ENCODE measurements at regions not wholly inside any gene's neighbourhood (a gene's known extent, or its start where the extent isn't known, plus 50 kb on each side); places are given as distances from the start of the nearest gene placed in this dataset.
"Not testable (repeated sequence)": the region's sequence is repeated elsewhere in the genome, so short reads cannot be mapped to it uniquely, and the experiment has no call there.

DNA sequence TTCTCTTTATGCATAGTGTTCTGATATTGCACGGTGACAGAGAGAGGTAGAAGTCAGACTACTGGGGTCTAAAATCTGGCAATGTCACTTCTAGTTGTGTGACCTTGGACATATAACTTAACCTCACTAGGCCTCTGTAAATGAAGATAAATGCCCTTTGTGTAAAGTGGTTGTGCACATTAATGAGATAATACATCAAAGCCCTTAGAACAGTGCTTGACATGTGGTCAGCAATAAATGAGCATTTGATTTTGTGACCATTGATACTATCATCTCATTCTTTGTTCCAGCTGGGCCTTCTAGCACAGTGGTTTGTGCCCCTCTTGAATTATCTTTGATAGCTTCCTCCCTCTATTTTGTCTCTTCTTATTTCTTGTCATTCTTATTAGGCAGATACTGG, 74.1 kb upstream of the C10orf90 start:
- DNase-seq (ENCODE audit: low read depth): no peak
- Histone ChIP-seq H3K4me3 (ENCODE audit: low read depth, low read length) (no peak overlapping the region), H3K36me3 (ENCODE audit: control insufficient read depth, insufficient read depth, low read length) (no peaks in the 10 kb centered on the region), H3K27me3 (ENCODE audit: control insufficient read depth, insufficient read depth, low read length) (no peaks in the 10 kb centered on the region)
- TF ChIP-seq, protein P1, sequence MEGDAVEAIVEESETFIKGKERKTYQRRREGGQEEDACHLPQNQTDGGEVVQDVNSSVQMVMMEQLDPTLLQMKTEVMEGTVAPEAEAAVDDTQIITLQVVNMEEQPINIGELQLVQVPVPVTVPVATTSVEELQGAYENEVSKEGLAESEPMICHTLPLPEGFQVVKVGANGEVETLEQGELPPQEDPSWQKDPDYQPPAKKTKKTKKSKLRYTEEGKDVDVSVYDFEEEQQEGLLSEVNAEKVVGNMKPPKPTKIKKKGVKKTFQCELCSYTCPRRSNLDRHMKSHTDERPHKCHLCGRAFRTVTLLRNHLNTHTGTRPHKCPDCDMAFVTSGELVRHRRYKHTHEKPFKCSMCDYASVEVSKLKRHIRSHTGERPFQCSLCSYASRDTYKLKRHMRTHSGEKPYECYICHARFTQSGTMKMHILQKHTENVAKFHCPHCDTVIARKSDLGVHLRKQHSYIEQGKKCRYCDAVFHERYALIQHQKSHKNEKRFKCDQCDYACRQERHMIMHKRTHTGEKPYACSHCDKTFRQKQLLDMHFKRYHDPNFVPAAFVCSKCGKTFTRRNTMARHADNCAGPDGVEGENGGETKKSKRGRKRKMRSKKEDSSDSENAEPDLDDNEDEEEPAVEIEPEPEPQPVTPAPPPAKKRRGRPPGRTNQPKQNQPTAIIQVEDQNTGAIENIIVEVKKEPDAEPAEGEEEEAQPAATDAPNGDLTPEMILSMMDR (IDR thresholded peaks at IDR 0.05; ENCODE audit: insufficient read depth, low read length, poor library complexity, severe bottlenecking): no peak

DNA sequence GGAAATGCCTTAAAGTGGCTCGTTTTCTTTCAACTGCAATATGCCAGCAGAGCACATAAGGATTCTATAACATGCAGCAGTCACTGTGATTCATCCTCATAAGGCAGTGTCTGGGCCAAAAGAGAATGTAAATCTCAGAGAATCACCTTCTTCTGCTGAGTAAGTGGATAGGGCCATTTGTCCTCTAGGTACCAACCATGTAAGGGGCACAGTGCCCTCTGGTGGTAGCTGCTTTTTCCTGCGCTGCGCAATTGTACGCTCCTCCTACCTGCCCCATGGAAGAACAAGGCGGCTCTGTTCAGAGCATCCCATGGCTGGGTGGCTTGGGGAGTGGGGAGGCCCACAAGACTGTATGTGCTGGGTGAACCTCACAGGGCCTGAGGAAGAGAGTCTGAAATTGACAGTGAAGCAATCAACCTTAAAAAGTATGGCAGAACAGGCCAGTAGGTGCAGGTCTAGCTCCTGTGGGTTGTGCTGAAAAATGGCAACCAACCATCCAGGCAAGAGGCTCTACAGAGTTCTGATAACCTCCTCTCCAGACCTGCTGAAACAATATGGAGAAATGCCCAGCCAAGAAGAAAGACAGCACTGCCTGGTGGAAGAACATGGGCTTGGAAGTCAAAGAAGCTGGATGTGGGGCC, 78.6 kb upstream of the C10orf90 start:
- no peaks in the 10 kb centered on the region for H3K36me3 ChIP-seq (ENCODE audit: control insufficient read depth, insufficient read depth, low read length)
- TF ChIP-seq, protein P1 (IDR thresholded peaks at IDR 0.05; ENCODE audit: insufficient read depth, low read length, poor library complexity, severe bottlenecking): peak; percentile 85
- no peaks in the 10 kb centered on the region for H3K27me3 ChIP-seq (ENCODE audit: control insufficient read depth, insufficient read depth, low read length)
- H3K4me3 ChIP-seq (ENCODE audit: low read depth, low read length): no peak overlapping the region
- peak; percentile 21 for DNase-seq (ENCODE audit: low read depth)

- TF ChIP-seq, protein P1 (IDR thresholded peaks at IDR 0.05; ENCODE audit: insufficient read depth, low read length, poor library complexity, severe bottlenecking): no peak
- H3K36me3 ChIP-seq (ENCODE audit: control insufficient read depth, insufficient read depth, low read length): no peaks in the 10 kb centered on the region
- DNase-seq (ENCODE audit: low read depth): no peak
- no peaks in the 10 kb centered on the region for H3K27me3 ChIP-seq (ENCODE audit: control insufficient read depth, insufficient read depth, low read length)
- no peak overlapping the region for H3K4me3 ChIP-seq (ENCODE audit: low read depth, low read length)
Measured at GRCh38 chr10:126754966-126755365, 84.5 kb upstream of the C10orf90 start.

DNA sequence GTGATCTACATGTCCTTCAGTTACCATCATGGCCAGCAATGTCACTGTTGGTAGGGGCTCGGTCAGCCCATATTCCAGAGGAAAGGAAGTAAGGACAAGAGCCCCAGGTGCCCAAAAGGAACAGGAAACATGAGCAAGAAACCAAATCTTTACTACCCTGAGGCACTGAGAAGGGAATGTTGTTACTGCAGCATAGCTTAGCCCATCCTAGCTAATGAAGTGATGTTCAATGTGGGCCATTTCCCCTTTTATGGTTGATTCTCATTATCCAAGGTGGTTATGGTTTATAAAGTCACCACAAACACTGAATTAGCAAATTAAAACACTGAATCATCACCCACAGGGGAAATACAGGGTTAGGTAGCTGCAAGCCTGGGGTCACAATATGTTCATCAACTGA, 88.4 kb upstream of the C10orf90 start:
- TF ChIP-seq, protein P1 (IDR thresholded peaks at IDR 0.05; ENCODE audit: insufficient read depth, low read length, poor library complexity, severe bottlenecking): no peak
- no peak for DNase-seq (ENCODE audit: low read depth)
- no peak overlapping the region for H3K4me3 ChIP-seq (ENCODE audit: low read depth, low read length)
- H3K36me3 ChIP-seq (ENCODE audit: control insufficient read depth, insufficient read depth, low read length): no peaks in the 10 kb centered on the region
- H3K27me3 ChIP-seq (ENCODE audit: control insufficient read depth, insufficient read depth, low read length): no peaks in the 10 kb centered on the region

GRCh38 chr10:126759531-126759930, 89.0 kb upstream of the C10orf90 start:
- DNase-seq (ENCODE audit: low read depth): no peak
- TF ChIP-seq, protein P1 (IDR thresholded peaks at IDR 0.05; ENCODE audit: insufficient read depth, low read length, poor library complexity, severe bottlenecking): no peak
- Histone ChIP-seq H3K27me3 (ENCODE audit: control insufficient read depth, insufficient read depth, low read length) (no peaks in the 10 kb centered on the region), H3K36me3 (ENCODE audit: control insufficient read depth, insufficient read depth, low read length) (no peaks in the 10 kb centered on the region), H3K4me3 (ENCODE audit: low read depth, low read length) (no peak overlapping the region)

DNA sequence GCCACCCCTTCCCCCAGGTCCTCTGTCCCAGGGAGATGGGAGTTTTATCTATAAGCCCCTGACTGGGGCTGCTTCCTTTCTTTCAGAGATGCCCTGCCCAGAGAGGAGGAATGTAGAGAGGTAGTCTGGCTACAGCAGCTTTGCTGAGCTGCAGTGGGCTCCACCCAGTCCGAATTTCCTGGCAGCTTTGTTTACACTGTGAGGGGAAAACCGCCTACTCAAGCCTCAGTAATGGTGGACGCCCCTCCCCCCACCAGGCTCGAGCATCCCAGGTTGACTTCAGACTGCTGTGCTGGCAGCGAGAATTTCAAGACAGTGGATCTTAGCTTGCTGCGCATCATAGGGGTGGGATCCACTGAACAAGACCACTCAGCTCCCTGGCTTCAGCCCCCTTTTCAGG, 96.2 kb upstream of the C10orf90 start:
- H3K27me3 ChIP-seq (ENCODE audit: control insufficient read depth, insufficient read depth, low read length); H3K36me3 ChIP-seq (ENCODE audit: control insufficient read depth, insufficient read depth, low read length); H3K4me3 ChIP-seq (ENCODE audit: low read depth, low read length); DNase-seq (ENCODE audit: low read depth): not testable (repeated sequence)
